ENCODE measurements at regions not wholly inside any gene's neighbourhood (a gene's known extent, or its start where the extent isn't known, plus 50 kb on each side); places are given as distances from the start of the nearest gene placed in this dataset.

DNA sequence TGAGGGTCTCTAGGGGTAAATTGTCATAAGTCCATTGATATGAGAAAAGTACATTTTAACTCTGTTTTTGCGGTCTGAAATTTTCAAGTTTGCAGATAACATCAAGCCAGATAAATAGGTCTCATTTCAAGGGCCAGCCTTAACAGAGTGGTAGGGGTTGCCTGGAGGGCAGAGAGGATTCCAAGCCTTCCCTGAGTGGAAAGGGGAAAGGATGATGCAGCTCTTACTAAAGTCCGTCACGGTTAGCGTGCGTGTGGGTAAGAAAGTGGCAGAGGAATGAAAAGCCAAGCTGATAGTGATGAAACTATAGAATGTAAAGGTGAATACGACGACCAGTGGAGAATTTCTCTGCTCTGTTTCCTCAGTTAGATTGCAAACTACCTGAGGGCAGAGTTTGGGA is 71.6 kb downstream of the ADRA2A start:
- no peaks in the 10 kb centered on the region for H3K27me3 ChIP-seq
- intact Hi-C loops (cut with DNase I), result no loop called here
- TF ChIP-seq, protein P1, sequence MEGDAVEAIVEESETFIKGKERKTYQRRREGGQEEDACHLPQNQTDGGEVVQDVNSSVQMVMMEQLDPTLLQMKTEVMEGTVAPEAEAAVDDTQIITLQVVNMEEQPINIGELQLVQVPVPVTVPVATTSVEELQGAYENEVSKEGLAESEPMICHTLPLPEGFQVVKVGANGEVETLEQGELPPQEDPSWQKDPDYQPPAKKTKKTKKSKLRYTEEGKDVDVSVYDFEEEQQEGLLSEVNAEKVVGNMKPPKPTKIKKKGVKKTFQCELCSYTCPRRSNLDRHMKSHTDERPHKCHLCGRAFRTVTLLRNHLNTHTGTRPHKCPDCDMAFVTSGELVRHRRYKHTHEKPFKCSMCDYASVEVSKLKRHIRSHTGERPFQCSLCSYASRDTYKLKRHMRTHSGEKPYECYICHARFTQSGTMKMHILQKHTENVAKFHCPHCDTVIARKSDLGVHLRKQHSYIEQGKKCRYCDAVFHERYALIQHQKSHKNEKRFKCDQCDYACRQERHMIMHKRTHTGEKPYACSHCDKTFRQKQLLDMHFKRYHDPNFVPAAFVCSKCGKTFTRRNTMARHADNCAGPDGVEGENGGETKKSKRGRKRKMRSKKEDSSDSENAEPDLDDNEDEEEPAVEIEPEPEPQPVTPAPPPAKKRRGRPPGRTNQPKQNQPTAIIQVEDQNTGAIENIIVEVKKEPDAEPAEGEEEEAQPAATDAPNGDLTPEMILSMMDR (IDR thresholded peaks at IDR 0.05), result no peak
- no peak for TF ChIP-seq POLR2A (IDR thresholded peaks at IDR 0.05)
- no peak for DNase-seq
- H3K9me3 ChIP-seq (replicated peaks in 1 of 3), result no peaks in the 10 kb centered on the region
- no peak overlapping the region for H3K4me3 ChIP-seq
- no peaks in the 10 kb centered on the region for H3K4me1 ChIP-seq (replicated peaks in 1 of 2)
- H3K36me3 ChIP-seq (replicated peaks in 1 of 2), result no peaks in the 10 kb centered on the region
- H3K27ac ChIP-seq, result no peak overlapping the region
- 85 to 93% (median 91%) methylated on average over 7 of the region's 7 CpGs for WGBS, 4 donors

DNA sequence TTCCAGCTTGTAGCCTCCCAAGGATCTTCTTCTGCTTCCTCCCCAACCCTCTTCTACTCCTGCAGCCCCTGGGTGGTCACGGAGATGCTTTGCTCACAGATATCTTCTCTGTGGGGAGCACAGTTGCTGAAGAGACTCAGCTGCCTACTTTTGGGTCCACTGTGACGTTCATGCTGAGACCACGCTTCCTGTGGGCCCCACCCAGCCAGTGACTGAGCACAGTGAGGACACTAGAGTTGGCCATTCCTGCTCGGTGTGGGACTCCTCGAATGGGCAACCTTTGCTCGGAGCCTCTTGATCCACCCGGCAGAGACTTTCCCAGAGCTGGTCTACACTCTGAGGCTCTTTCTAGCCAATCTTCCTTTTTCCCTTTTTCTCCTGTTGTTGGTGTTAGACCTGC is 73.9 kb downstream of the ADRA2A start:
- WGBS, 4 donors, result 76 to 91% (median 84%) methylated on average over 7 of the region's 7 CpGs
- Histone ChIP-seq H3K27ac (no peak overlapping the region), H3K4me1 (replicated peaks in 1 of 2) (no peaks in the 10 kb centered on the region), H3K4me3 (no peak overlapping the region), H3K9me3 (replicated peaks in 1 of 3) (no peaks in the 10 kb centered on the region), H3K27me3 (no peaks in the 10 kb centered on the region), H3K36me3 (replicated peaks in 1 of 2) (no peaks in the 10 kb centered on the region)
- intact Hi-C loops (cut with DNase I), result no loop called here
- TF ChIP-seq, protein P1 (IDR thresholded peaks at IDR 0.05), result no peak
- no peak for TF ChIP-seq POLR2A (IDR thresholded peaks at IDR 0.05)
- no peak for DNase-seq

DNA sequence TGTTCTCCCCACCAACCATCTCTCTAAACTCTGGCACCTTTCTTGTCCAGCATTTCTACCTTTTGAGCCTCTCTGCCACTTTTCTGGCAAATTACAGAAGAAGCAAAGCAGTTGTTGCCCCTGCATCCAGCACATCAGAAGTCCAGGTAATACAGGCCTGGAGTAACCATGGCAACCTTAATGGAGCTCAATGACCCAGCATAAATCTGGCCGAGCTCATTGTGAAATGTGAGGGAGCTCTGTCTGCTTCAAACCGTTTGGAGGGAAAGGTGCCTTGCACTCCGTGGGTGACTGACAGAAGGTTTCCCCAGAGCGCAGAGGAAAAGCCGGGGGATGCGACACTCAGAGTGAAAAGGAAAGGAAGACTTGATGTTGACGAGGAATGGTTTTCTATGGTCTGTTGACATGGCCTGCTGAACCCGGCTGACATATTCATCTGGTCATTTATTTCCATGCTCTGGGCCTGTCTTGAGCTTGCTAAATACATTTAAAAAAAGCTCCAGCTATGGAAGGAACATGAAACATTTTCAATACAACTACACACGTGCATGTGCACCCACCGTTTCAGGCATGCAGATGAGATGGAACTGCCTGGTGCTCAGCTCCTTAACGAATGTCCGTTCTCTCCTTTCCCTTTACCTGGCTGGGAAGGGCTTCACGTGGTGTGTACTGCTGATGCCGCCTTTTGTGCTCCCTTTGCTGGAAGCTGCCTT is 74.9 kb downstream of the ADRA2A start:
- 72 to 83% (median 74%) methylated on average over 14 of the region's 14 CpGs for WGBS, 4 donors
- intact Hi-C loops (cut with DNase I), result no loop called here

DNA sequence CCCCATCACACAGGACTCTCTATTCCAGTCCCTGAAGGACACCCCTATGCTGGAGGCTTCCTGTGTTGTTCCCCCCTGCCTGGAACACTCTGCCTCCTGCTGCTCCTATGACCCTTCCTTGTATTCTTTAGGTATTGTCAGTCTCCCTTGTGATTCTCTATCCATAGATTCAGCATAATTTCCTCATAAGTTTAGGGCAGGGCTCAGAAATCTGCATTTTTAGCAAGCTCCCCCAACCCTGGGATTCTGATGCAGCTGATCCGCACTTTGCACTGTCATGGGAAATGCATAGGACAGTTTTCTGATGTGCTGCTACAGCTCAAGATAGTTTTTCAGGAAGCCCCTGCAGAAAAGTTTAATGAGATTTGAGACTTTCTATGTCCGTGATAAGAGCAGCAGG is 79.9 kb downstream of the ADRA2A start:
- Histone ChIP-seq H3K36me3 (replicated peaks in 1 of 2) (no peaks in the 10 kb centered on the region), H3K9me3 (replicated peaks in 1 of 3) (no peaks in the 10 kb centered on the region), H3K4me1 (replicated peaks in 1 of 2) (no peaks in the 10 kb centered on the region), H3K4me3 (no peak overlapping the region), H3K27ac (no peak overlapping the region), H3K27me3 (peaks cover 7% of the 10 kb centered on the region)
- TF ChIP-seq POLR2A (IDR thresholded peaks at IDR 0.05), result no peak
- TF ChIP-seq, protein P1 (IDR thresholded peaks at IDR 0.05), result no peak
- 71 to 84% (median 80%) methylated on average over 2 of the region's 2 CpGs for WGBS, 4 donors
- DNase-seq, result no peak
- intact Hi-C loops (cut with DNase I), result no loop called here

More for the DNA sequence above, 74.9 kb downstream of the ADRA2A start:
- no peak overlapping the region for H3K4me3 ChIP-seq
- no peak overlapping the region for H3K27ac ChIP-seq
- H3K36me3 ChIP-seq (replicated peaks in 1 of 2), result no peaks in the 10 kb centered on the region
- no peak for DNase-seq
- H3K9me3 ChIP-seq (replicated peaks in 1 of 3), result no peaks in the 10 kb centered on the region
- TF ChIP-seq, protein P1 (IDR thresholded peaks at IDR 0.05), result no peak
- no peak for TF ChIP-seq POLR2A (IDR thresholded peaks at IDR 0.05)
- no peaks in the 10 kb centered on the region for H3K4me1 ChIP-seq (replicated peaks in 1 of 2)
- H3K27me3 ChIP-seq, result no peaks in the 10 kb centered on the region
